Activated CD4-positive, alpha-beta memory T cell treated with anti-CD3 and anti-CD28 coated beads for 36 hours (primary cell): ENCODE measurements at regions not wholly inside any gene's neighbourhood (a gene's known extent, or its start where the extent isn't known, plus 50 kb on each side); places are given as distances from the start of the nearest gene placed in this dataset.

Experiments used
- CTCF ChIA-PET: fragments of 350-600 bp; sonication (Branson Sonifier 250); formaldehyde crosslinking; loops from one replicate; lab custom pipeline; 2021; ENCODE audit warnings: antibody characterized with exemption, inconsistent platforms; lab: Charles Lee
- POLR2A ChIA-PET: fragments of 350-600 bp; sonication (Branson Sonifier 250); formaldehyde crosslinking; loops from one replicate; lab custom pipeline; 2021; ENCODE audit warnings: antibody characterized with exemption; lab: Charles Lee
- DNase-seq: peaks from one replicate; pipeline ENCODE4 v3.0.0-alpha.2; 2020
- H3K27ac Mint-ChIP-seq: one replicate; pipeline ENCODE4 v1.8.0; 2021; ENCODE audit warnings: mixed read lengths
- H3K27me3 Mint-ChIP-seq: one replicate; pipeline ENCODE4 v1.8.0; 2021; ENCODE audit warnings: mixed read lengths
- H3K36me3 Mint-ChIP-seq: one replicate; pipeline ENCODE4 v1.8.0; 2021; ENCODE audit warnings: mixed read lengths
- H3K4me1 Mint-ChIP-seq: one replicate; pipeline ENCODE4 v1.8.0; 2021; ENCODE audit warnings: low read depth, mixed read lengths
- H3K4me3 Mint-ChIP-seq: one replicate; pipeline ENCODE4 v1.8.0; 2021; ENCODE audit warnings: mild to moderate bottlenecking, mixed read lengths
- H3K9me3 Mint-ChIP-seq: one replicate; pipeline ENCODE4 v1.8.0; 2021; ENCODE audit warnings: mixed read lengths
- intact Hi-C: fragments of 100-400 bp; cut with micrococcal nuclease; formaldehyde crosslinking; loops from one replicate; pipeline ENCODE4 v1.15.1; 2023

DNA sequence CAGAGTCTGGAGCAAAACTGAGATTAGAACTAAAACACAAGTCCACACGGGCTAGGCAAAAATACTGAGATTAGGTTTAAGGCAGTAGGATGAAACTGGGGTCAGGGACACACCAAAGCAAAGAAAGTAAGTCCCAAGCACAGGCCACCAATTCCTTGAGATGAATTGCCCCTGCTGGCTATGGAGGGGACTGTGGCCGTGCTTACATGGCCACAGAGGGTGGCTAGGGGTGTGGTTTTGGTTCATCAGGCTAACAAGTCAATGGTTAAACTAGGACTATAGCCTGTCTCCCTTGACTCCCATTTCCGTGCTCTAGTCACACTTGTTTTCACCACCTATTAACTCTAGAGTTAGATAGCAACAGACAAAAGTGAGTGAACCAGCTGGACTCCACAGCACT lies 394.8 kb downstream of the PBX1 start:
- Mint-ChIP-seq H3K9me3 (peaks cover 6% of the 10 kb centered on the region), H3K27me3 (no peaks in the 10 kb centered on the region), H3K36me3 (no peaks in the 10 kb centered on the region), H3K27ac (no peak overlapping the region), H3K4me3 (no peak overlapping the region), H3K4me1 (no peaks in the 10 kb centered on the region)
- DNase-seq = no peak
- ChIA-PET CTCF (no interaction called here), POLR2A (no interaction called here)
- intact Hi-C loops = no loop called here

DNA sequence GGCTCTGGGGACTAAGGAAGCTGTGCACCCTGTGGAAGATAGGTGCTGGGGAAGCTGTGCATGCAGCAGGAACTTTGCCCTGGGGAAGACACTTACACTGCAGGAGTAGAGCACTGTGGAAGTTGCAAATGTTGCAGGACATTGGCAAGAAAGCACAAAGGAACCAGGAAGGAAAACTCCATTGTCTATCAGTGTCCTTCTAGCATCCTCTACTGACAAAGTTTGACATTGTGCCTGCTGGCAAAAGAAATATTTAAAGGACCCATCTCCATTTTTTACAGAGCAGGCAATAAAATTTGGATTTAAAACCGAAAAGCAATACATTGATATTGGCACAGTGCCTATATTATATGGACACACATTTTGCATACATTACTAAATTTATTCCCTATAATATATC lies 394.1 kb downstream of the PBX1 start:
- intact Hi-C loops = no loop called here
- DNase-seq = no peak
- Mint-ChIP-seq H3K4me3 (no peak overlapping the region), H3K27ac (no peak overlapping the region), H3K9me3 (peaks cover 12% of the 10 kb centered on the region), H3K36me3 (no peaks in the 10 kb centered on the region), H3K4me1 (no peaks in the 10 kb centered on the region), H3K27me3 (no peaks in the 10 kb centered on the region)
- ChIA-PET CTCF (no interaction called here), POLR2A (no interaction called here)

DNA sequence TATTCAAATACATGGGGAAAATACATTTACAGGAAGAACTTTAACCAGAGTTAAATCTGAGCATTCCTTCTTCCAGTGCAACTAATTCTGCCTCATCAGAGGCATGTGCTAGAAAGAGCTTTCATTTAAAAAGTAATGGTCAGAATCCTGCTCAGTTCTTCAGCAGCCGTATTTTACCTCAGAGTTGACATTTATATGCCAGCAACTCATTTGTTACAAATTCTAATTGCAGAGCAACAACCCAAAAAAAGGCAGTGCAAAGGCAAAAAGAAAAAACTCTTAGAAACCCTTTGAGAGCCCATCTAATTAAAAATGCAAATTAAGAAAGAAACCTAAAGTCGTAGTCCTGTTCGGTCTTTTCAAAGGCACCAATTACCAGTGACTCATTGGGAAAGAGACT lies 392.5 kb downstream of the PBX1 start:
- Mint-ChIP-seq H3K36me3 (no peaks in the 10 kb centered on the region), H3K27ac (no peak overlapping the region), H3K9me3 (peaks cover 17% of the 10 kb centered on the region), H3K27me3 (no peaks in the 10 kb centered on the region), H3K4me1 (no peaks in the 10 kb centered on the region), H3K4me3 (no peak overlapping the region)
- no peak for DNase-seq
- CTCF ChIA-PET = no interaction called here
- intact Hi-C loops = no loop called here
- POLR2A ChIA-PET = no interaction called here

DNA sequence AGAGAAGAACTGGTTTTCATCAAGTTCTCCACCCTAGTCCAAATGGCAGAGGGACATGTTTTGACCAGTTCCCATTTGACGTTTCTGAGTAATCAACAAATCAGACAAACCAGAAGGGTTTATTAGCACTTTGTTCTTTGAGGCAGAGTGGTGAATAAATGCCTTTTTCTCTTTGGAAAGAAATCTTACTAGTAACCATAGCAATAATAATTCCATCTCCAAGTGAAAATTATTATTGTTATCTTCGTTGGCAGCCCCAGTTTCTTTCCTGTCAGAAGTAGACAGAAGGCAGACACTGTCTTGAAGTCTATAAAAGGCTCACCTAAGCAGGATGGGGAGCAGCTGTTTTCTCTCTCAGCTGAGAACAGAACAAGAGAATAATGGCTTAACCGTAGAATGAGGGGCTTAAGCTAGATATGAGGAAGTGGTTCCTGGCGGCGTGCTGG lies 391.6 kb downstream of the PBX1 start:
- Mint-ChIP-seq H3K36me3 (no peaks in the 10 kb centered on the region), H3K27ac (no peak overlapping the region), H3K9me3 (peaks cover 17% of the 10 kb centered on the region), H3K4me1 (no peaks in the 10 kb centered on the region), H3K27me3 (no peaks in the 10 kb centered on the region), H3K4me3 (no peak overlapping the region)
- POLR2A ChIA-PET = no interaction called here
- DNase-seq = no peak
- CTCF ChIA-PET = no interaction called here
- intact Hi-C loops = no loop called here

DNA sequence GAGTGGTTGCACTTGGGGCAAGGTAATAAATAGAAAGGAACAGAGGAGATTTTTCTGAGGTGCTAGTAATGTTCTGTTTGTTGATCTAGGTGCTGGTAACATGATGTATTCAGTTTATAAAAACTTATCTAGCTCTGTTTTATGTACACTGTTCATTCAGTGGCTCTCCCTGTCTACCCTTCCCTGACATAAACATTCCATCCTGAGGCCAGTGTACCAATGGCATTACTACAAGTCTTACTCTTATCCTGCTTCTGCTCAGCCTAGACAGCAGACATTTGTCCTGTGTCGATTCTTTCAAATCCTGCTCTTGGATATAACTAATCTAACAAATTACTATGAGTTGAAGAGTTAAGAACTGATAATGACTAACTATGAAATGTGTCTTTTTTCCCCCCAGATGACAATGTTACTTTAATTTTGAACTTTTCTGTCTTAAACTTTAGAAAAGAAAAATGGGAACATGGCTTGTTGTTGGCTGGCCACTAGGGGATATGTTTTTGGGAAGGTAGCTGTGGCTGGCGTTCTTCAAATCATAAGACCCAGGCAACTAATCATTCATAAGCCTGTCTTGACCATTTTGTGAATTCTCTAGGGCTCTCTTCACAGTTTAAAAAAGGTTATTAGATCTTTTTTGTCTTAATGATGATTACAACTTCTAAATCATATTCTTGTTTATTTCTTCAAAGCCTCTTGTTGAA lies 390.9 kb downstream of the PBX1 start:
- Mint-ChIP-seq H3K27me3 (no peaks in the 10 kb centered on the region), H3K4me1 (no peaks in the 10 kb centered on the region), H3K36me3 (no peaks in the 10 kb centered on the region), H3K9me3 (peaks cover 17% of the 10 kb centered on the region), H3K27ac (no peak overlapping the region), H3K4me3 (no peak overlapping the region)
- DNase-seq = no peak
- CTCF ChIA-PET = no interaction called here
- POLR2A ChIA-PET = no interaction called here
- intact Hi-C loops = no loop called here

DNA sequence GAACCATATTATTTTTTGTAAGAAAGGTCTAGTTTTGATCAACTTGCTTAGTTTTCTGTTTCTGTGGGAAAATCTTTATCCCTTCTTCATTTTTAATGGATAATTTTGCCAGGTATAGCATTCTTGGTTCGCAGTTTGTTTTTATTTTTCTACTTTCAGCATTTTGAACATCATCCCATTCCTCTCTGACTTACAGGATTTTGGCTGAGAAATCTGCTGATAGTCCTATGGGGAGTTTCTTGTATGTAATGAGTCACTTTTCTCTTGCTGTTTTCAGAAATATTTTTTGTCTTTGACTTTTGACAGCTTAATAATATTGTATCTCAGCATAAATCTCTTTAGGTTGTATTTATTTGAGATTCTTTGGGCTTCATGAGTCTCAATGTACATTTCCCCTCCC lies 389.1 kb downstream of the PBX1 start:
- no peaks in the 10 kb centered on the region for H3K36me3 Mint-ChIP-seq
- no peak overlapping the region for H3K4me3 Mint-ChIP-seq
- peaks cover 17% of the 10 kb centered on the region for H3K9me3 Mint-ChIP-seq
- no peak overlapping the region for H3K27ac Mint-ChIP-seq
- H3K27me3 Mint-ChIP-seq = no peaks in the 10 kb centered on the region
- DNase-seq = no peak
- ChIA-PET CTCF (no interaction called here), POLR2A (no interaction called here)
- intact Hi-C loops = no loop called here
- H3K4me1 Mint-ChIP-seq = no peaks in the 10 kb centered on the region

DNA sequence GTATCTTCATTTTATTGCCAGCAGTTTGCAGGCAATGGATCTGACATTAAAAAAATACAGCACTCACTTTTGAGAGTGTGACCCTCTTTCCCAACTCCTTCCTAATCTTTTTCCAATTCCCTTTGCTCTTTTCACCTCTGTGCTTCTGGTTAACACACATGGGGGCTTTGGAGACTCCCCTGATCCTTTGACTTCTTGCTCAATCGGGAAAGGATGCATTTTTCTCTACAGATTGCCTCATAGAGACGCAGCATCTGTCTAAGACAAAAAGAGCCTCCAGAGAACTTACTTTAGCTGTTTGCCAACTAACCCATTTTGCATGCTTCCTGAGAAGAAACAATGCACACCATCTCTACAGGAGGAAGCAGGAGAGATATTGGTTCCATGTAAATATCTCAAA lies 378.3 kb downstream of the PBX1 start:
- H3K4me1 Mint-ChIP-seq = no peaks in the 10 kb centered on the region
- no peak for DNase-seq
- H3K27ac Mint-ChIP-seq = no peak overlapping the region
- ChIA-PET POLR2A (no interaction called here), CTCF (no interaction called here)
- intact Hi-C loops = no loop called here
- no peaks in the 10 kb centered on the region for H3K36me3 Mint-ChIP-seq
- peaks cover 8% of the 10 kb centered on the region for H3K9me3 Mint-ChIP-seq
- H3K4me3 Mint-ChIP-seq = no peak overlapping the region
- no peaks in the 10 kb centered on the region for H3K27me3 Mint-ChIP-seq

DNA sequence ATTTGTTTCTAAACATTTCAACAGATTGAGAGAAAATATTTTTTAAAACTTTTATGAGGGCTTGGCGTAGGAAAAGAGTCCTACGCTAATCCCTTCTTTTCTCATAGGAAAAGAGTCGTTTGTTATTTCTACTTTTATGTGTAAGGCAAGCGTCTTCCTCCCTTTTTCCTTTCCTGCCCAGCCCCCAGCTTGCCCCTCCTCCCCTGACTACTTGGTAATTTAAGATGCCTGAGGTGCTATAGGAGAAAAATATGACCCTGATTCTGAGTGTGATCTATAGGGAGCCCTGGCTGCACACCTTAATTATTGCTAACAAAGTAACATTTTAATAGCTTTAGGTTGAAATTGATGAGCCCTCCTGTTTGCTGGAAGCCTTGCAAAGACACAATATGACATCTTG lies 373.6 kb downstream of the PBX1 start:
- CTCF ChIA-PET = no interaction called here

DNA sequence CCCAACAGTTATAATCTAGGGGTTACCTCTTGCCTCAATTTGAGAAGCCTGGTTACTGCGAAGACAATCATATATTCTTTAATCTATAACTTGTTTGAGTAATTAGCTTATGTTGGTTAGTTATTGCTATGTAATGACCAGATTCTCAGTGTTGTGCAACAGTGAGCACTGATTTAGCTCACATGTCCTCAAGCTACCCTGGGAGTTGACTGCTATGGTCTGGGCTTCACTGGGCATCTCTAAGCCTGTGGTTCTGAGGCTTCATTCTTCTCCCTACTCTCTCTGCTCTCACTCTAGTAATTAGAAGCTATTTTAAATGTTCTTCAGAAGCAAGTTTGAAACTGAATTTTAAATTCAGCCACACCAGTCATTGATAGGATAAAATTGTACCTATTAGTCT lies 371.8 kb downstream of the PBX1 start:
- Mint-ChIP-seq H3K4me3 (no peak overlapping the region), H3K9me3 (no peaks in the 10 kb centered on the region), H3K27me3 (no peaks in the 10 kb centered on the region), H3K27ac (no peak overlapping the region), H3K4me1 (no peaks in the 10 kb centered on the region), H3K36me3 (no peaks in the 10 kb centered on the region)
- ChIA-PET CTCF (no interaction called here), POLR2A (no interaction called here)
- intact Hi-C loops = no loop called here
- DNase-seq = no peak

More for the DNA sequence above, 373.6 kb downstream of the PBX1 start:
- intact Hi-C loops = no loop called here
- Mint-ChIP-seq H3K27ac (no peak overlapping the region), H3K36me3 (no peaks in the 10 kb centered on the region), H3K4me1 (no peaks in the 10 kb centered on the region), H3K9me3 (no peaks in the 10 kb centered on the region), H3K4me3 (no peak overlapping the region), H3K27me3 (no peaks in the 10 kb centered on the region)
- POLR2A ChIA-PET = no interaction called here
- DNase-seq = no peak

DNA sequence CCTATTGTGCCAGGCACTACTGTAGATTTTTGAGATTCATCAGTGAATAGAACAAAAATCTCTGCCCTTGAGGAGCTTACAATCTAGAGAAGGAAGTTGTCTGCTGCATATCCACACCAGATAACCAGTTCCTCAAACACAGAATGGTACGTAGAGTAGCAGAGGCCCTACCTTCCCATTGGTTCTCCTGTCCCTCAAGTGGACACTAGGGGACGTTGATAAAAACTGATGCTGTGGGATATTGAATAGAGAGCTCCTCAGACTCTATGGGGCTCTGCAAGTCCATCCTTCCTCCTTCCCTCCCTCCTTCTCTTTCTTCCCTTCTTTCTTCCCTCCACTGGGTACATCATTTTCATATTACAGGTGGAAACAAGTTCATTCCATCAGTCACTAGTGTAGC lies 371.3 kb downstream of the PBX1 start:
- Mint-ChIP-seq H3K4me3 (no peak overlapping the region), H3K36me3 (no peaks in the 10 kb centered on the region), H3K27ac (no peak overlapping the region), H3K27me3 (no peaks in the 10 kb centered on the region), H3K4me1 (no peaks in the 10 kb centered on the region), H3K9me3 (no peaks in the 10 kb centered on the region)
- POLR2A ChIA-PET = no interaction called here
- intact Hi-C loops = no loop called here
- CTCF ChIA-PET = no interaction called here
- DNase-seq = no peak

DNA sequence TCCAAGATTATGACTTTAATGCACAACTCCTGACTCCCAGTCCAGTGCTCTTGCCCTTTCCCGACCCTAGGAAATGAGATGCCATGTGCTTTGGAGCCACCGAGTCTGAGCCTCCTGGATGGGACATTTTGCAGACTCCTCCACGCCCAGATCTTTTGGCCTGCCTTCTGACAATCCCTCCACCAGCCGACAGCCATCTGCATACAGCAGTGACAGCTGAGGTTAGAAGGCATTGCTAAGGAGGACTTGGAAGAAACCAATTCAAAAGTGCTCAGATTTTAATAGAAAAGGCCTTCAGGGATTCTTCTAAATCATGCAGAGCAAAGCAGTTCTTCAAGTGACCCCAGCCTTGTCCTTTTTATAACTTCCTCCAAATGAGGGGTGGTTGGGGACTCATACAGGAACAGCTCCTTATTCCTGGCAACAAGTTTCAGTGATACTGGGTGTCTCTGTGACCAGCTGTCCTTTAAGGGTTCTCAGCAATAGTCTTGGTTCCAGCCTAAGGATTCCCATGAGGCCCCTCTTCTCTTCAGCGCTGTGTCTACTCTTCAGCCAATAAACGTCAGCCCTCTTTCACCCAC lies 369.3 kb downstream of the PBX1 start:
- POLR2A ChIA-PET = no interaction called here
- Mint-ChIP-seq H3K27ac (no peak overlapping the region), H3K4me3 (no peak overlapping the region), H3K27me3 (no peaks in the 10 kb centered on the region), H3K36me3 (no peaks in the 10 kb centered on the region), H3K4me1 (no peaks in the 10 kb centered on the region), H3K9me3 (no peaks in the 10 kb centered on the region)
- no peak for DNase-seq
- CTCF ChIA-PET = no interaction called here
- intact Hi-C loops = no loop called here

DNA sequence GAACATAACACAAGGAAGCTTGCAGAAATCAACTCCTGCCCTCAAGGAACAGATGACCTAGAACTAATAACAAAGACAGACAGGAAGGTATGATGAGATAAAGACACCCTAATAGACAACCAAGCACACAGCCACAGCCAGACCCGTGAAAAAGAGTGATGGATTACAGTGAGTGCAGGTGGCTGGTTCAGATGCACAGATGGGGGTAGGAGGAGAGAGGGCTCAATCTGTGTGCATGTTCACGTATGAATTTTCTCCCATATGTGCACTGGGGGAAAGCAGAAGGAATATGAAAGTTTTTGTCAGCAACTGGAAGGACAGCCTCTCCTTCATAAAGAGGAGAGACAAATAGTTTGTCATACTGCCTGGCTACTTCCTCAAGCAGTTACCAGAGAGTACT lies 367.1 kb downstream of the PBX1 start:
- Mint-ChIP-seq H3K4me3 (no peak overlapping the region), H3K27ac (no peak overlapping the region), H3K4me1 (no peaks in the 10 kb centered on the region), H3K27me3 (no peaks in the 10 kb centered on the region), H3K9me3 (no peaks in the 10 kb centered on the region), H3K36me3 (no peaks in the 10 kb centered on the region)
- ChIA-PET POLR2A (no interaction called here), CTCF (no interaction called here)
- intact Hi-C loops = no loop called here
- no peak for DNase-seq

DNA sequence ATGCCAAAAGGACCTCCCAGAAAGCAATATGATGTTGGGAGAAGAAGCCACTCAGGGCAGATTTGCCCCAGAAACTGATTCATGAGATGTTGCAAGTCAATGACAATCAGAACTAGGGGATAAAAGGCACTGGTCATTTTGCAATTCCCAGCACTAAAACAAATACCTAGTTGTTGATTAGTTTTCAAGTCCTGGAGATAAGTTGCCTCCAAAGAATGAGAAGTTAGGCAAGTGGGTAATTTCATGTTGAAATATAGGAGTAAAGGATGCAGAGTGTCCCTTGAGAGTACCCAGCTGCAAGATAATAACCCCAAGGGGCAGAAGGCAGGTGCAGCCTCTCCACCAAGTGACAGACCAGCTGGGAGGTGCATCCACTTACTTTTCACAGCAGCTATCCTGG lies 363.6 kb downstream of the PBX1 start:
- POLR2A ChIA-PET = no interaction called here
- no peaks in the 10 kb centered on the region for H3K27me3 Mint-ChIP-seq
- DNase-seq = no peak
- no peak overlapping the region for H3K27ac Mint-ChIP-seq
- no peaks in the 10 kb centered on the region for H3K9me3 Mint-ChIP-seq
- no peak overlapping the region for H3K4me3 Mint-ChIP-seq
- H3K36me3 Mint-ChIP-seq = no peaks in the 10 kb centered on the region
- CTCF ChIA-PET = no interaction called here
- intact Hi-C loops = no loop called here
- no peaks in the 10 kb centered on the region for H3K4me1 Mint-ChIP-seq
